ENCODE measurements at regions not wholly inside any gene's neighbourhood (a gene's known extent, or its start where the extent isn't known, plus 50 kb on each side); places are given as distances from the start of the nearest gene placed in this dataset.

DNA sequence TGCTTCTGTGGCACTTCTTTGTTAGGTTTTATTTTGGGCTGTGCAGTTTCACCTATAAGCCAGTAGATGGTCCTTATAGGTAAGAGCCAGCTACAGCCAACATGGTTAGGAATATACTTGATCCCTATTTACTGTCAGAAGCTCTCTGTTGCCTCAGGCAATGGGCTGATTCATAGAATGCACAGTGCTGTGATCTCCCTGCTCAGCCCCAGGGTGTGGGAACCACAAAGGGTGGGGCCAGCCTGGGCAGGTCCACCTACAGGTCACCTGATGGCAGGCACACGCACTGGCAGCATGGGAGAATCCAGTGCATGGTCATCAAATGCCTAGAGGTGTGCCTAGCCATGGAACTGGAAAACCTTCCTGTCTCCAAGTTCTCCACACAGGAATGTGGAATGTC, 191.9 kb downstream of the MOXD1 start:
- TF ChIP-seq POLR2A (IDR thresholded peaks at IDR 0.05; ENCODE audit: low read depth): no peak
- TF ChIP-seq, protein P1, sequence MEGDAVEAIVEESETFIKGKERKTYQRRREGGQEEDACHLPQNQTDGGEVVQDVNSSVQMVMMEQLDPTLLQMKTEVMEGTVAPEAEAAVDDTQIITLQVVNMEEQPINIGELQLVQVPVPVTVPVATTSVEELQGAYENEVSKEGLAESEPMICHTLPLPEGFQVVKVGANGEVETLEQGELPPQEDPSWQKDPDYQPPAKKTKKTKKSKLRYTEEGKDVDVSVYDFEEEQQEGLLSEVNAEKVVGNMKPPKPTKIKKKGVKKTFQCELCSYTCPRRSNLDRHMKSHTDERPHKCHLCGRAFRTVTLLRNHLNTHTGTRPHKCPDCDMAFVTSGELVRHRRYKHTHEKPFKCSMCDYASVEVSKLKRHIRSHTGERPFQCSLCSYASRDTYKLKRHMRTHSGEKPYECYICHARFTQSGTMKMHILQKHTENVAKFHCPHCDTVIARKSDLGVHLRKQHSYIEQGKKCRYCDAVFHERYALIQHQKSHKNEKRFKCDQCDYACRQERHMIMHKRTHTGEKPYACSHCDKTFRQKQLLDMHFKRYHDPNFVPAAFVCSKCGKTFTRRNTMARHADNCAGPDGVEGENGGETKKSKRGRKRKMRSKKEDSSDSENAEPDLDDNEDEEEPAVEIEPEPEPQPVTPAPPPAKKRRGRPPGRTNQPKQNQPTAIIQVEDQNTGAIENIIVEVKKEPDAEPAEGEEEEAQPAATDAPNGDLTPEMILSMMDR (IDR thresholded peaks at IDR 0.05): no peak
- no peak for TF ChIP-seq EP300 (IDR thresholded peaks at IDR 0.05)
- no peak for TF ChIP-seq POLR2AphosphoS5 (IDR thresholded peaks at IDR 0.05)

Data from esophagus muscularis mucosa (tissue), 4 donors.